Cardiac muscle cell (in vitro differentiated cells and primary cell): ENCODE measurements at regions not wholly inside any gene's neighbourhood (a gene's known extent, or its start where the extent isn't known, plus 50 kb on each side); places are given as distances from the start of the nearest gene placed in this dataset.

ENCODE experiments used
- DNase-seq, 2 donors: peaks; one replicate each; pipeline versions ENCODE4 v3.0.0 to v3.0.0-alpha.2; 2010 to 2017; ENCODE audit warnings: low read depth in 1 of 2, low spot score in 1 of 2
- H3K27ac ChIP-seq: fragments of 200-600 bp; sonication (generic); 2 replicates; pipeline ENCODE4 v1.5.1; 2016
- H3K27me3 ChIP-seq: fragments of 200-600 bp; sonication (generic); 2 replicates; pipeline ENCODE4 v1.6.0; 2016; ENCODE audit warnings: control low read depth
- H3K36me3 ChIP-seq: fragments of 200-600 bp; sonication (generic); 2 replicates; pipeline ENCODE4 v1.5.1; 2016; ENCODE audit warnings: control low read depth
- H3K4me1 ChIP-seq: fragments of 200-600 bp; sonication (generic); 2 replicates; pipeline ENCODE4 v1.8.1; 2017; ENCODE audit warnings: low read depth, mild to moderate bottlenecking, mixed run types
- H3K4me3 ChIP-seq: fragments of 200-600 bp; sonication (generic); 2 replicates; pipeline ENCODE4 v1.5.1; 2016; ENCODE audit warnings: mild to moderate bottlenecking
- H3K9me3 ChIP-seq: fragments of 200-600 bp; sonication (generic); 2 replicates; pipeline ENCODE4 v1.5.1; 2017; ENCODE audit warnings: low read depth, mild to moderate bottlenecking, control low read depth
- TF ChIP-seq, protein P1 (sequence below): IDR thresholded peaks from 2 replicates; pipeline ENCODE4 v1.5.1; 2012; ENCODE audit warnings: low read depth, mild to moderate bottlenecking, low read length

DNA sequence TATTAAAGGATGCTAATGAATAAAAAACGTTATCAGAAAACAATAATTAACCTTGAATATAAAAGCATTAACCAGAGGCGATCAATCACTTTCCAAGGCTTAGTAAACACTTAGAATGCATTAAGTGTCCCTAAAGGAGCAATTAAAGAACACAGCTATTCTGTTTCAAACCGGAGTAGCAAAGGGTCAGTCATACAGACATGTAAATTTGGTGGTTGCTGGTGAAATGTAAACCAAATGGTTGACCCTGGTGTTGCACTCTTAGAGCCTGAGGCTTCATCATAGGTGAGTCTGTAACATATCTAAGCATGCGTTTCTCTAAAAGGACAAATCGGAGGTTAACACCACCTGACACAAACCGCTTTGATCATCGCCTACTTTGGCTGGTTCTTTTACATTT, 1280.1 kb downstream of the TYW1 start:
- no peak for DNase-seq
- Histone ChIP-seq H3K27ac (no peak overlapping the region), H3K9me3 (no peaks in the 10 kb centered on the region)

DNA sequence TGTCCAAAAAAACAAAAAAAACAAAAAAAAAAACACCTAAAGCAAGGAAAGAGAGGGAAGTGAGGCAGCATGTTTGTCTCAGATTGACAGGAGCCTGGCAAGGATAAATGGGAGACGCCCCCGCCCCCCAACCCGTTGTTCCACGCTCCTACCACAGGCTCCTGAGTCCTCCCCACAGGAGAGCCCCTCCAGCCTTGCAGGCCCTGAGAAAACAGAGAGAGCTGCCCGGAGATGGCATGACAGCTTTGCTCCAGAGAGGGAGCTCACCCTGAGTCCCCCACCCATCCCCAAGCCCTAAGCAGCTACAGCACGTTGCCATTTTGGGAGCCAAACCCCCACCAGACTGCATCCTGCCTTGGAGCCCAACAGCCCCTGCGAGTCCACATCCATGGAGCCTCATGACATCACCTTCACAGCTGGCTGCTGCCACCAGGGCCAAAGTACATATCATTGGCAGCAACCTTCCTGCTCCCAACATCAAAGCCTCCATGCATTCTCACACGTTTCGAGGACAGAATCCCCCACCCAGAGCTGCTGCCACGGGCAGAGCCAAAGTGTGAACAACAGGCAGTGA, 1283.3 kb downstream of the TYW1 start:
- no peaks in the 10 kb centered on the region for H3K36me3 ChIP-seq
- DNase-seq = no peak
- no peaks in the 10 kb centered on the region for H3K27me3 ChIP-seq
- no peak overlapping the region for H3K4me3 ChIP-seq
- TF ChIP-seq, protein P1, sequence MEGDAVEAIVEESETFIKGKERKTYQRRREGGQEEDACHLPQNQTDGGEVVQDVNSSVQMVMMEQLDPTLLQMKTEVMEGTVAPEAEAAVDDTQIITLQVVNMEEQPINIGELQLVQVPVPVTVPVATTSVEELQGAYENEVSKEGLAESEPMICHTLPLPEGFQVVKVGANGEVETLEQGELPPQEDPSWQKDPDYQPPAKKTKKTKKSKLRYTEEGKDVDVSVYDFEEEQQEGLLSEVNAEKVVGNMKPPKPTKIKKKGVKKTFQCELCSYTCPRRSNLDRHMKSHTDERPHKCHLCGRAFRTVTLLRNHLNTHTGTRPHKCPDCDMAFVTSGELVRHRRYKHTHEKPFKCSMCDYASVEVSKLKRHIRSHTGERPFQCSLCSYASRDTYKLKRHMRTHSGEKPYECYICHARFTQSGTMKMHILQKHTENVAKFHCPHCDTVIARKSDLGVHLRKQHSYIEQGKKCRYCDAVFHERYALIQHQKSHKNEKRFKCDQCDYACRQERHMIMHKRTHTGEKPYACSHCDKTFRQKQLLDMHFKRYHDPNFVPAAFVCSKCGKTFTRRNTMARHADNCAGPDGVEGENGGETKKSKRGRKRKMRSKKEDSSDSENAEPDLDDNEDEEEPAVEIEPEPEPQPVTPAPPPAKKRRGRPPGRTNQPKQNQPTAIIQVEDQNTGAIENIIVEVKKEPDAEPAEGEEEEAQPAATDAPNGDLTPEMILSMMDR = no peak
- no peaks in the 10 kb centered on the region for H3K9me3 ChIP-seq
- H3K4me1 ChIP-seq = no peaks in the 10 kb centered on the region
- H3K27ac ChIP-seq = no peak overlapping the region

More for the DNA sequence above, 1280.1 kb downstream of the TYW1 start:
- Histone ChIP-seq H3K4me1 (no peaks in the 10 kb centered on the region), H3K27me3 (no peaks in the 10 kb centered on the region), H3K4me3 (no peak overlapping the region), H3K36me3 (no peaks in the 10 kb centered on the region)
- TF ChIP-seq, protein P1 = no peak

DNA sequence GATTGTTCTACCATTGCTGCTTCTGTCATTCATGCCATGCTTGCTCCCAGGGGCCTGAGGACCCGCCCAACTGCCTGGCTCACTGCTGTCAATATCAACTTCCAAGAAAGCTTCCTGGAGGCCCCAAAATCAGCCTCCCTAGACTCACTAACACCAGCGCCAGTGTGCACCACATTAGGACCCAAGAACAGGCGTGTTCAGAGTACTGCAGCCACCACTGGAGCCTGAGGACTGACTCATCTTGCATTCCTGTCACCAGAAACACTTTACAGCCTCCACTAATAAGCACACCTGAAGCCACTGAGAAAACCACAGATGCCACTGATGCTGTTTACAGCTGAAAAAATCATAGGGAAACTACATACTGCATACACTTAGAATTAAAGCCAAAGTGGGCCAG, 1284.3 kb downstream of the TYW1 start:
- H3K27ac ChIP-seq = no peak overlapping the region
- H3K27me3 ChIP-seq = no peaks in the 10 kb centered on the region
- no peaks in the 10 kb centered on the region for H3K9me3 ChIP-seq
- no peak overlapping the region for H3K4me3 ChIP-seq
- H3K4me1 ChIP-seq = no peaks in the 10 kb centered on the region
- no peaks in the 10 kb centered on the region for H3K36me3 ChIP-seq
- TF ChIP-seq, protein P1 = no peak
- DNase-seq = no peak

DNA sequence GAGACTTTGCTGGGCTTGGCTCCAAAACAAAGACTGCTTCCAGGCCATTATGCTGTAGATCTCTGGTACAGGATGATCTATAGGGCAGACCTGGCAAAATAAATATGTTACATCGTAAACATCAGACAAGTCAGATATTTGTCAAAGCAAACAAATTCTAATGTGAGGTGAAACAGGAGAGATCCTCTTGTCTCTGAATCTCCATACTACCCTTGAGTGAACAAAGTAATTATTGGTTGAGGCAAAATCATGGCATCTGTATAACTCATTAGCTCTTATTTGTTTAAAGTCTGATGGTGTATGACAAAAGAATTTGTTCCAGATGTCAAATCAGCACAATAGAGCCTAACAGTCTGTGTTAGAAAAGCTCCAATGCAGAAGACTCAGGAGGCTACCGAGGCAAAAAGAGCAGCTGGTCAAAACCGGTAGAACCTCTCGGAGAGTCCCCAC, 1291.5 kb downstream of the TYW1 start:
- no peaks in the 10 kb centered on the region for H3K36me3 ChIP-seq
- H3K4me1 ChIP-seq = no peaks in the 10 kb centered on the region
- TF ChIP-seq, protein P1 = no peak
- no peak overlapping the region for H3K4me3 ChIP-seq
- no peaks in the 10 kb centered on the region for H3K27me3 ChIP-seq
- H3K27ac ChIP-seq = no peak overlapping the region
- H3K9me3 ChIP-seq = no peaks in the 10 kb centered on the region
- DNase-seq = no peak

DNA sequence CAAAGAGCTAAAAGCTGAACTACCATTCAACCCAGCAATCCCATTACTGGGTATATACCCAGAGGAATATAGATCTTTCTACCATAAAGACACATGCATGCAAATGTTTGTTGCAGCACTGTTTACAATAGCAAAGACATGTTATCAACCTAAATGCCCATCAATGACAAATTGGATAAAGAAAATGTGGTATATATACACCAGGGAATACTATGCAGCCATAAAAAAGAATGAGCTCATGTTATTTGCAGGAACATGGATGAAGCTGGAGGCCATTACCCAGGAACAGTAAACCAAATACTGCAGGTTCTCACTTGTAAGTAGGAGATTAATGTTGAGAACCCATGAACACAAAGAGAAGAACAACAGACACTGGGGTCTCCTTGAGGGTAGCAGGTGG, 1295.1 kb downstream of the TYW1 start:
- no peak for DNase-seq
- Histone ChIP-seq H3K36me3 (no peaks in the 10 kb centered on the region), H3K27ac (no peak overlapping the region), H3K9me3 (no peaks in the 10 kb centered on the region), H3K27me3 (no peaks in the 10 kb centered on the region), H3K4me3 (no peak overlapping the region), H3K4me1 (no peaks in the 10 kb centered on the region)
- TF ChIP-seq, protein P1 = no peak
